NCI-H226 (cell line): ENCODE measurements at regions not wholly inside any gene's neighbourhood (a gene's known extent, or its start where the extent isn't known, plus 50 kb on each side); places are given as distances from the start of the nearest gene placed in this dataset.
A peak's percentile ranks its signal among the peaks of the same experiment; 100 is the strongest.
"Not testable (repeated sequence)": the region's sequence is repeated elsewhere in the genome, so short reads cannot be mapped to it uniquely, and the experiment has no call there.

Experiments used
- DNase-seq: peaks from one replicate; pipeline ENCODE4 v3.0.0-alpha.2; 2015

DNA sequence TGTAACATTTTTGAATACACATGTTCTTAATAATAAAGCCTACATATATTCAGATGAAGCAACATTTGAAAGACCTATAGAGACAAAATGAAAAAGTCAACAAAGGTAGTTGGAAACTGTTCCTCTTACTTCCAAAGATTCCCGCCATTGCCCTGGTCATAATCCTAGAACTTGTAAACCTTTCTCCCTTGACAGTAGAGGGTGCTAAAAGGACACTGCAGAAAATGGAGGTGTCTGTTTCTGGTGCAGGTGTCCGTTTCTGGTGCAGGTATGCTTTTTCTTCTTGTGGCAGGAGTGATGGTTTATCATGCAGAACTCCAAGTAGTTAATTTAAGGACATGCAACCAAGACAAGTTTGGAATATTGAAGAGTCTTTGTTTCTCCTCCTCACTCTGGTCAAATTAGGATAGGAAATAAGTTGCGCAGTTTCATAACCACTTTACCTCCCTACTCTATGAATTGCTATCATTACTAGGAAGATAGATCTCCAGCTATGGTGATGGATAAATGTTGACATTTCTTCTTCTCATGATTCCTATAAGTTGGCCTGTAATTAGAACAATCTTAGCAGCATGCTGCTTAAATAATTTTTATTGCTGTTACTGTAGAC is 56.0 kb upstream of the FAM174A start:
- no peak for DNase-seq

- no peak for DNase-seq
Observed at GRCh38 chr5:100472091-100472490, 63.1 kb upstream of the FAM174A start.

GRCh38 chr5:100469767-100470166 is 65.4 kb upstream of the FAM174A start:
- DNase-seq: no peak

DNA sequence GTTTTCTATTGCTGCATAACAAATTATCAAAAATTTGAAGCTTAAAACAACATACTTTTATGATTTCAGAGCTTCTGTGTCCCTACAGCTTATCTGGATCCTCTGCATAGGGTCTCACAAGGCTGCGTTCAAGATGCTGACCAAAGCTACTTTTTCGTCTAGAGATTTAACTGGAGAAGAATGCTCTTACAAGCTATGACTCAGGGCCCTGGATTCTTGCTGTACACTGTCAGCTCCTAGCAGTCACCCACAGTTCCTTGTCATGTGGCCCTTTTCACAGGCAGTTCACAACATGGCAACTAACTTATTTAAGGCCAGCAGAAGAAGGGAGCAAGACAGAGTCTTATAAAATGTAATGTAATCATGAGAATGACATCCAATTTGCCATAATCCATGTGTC is 70.8 kb upstream of the FAM174A start:
- peak; percentile 32 for DNase-seq

GRCh38 chr5:100456615-100457014 is 78.6 kb upstream of the FAM174A start:
- no peak for DNase-seq

DNA sequence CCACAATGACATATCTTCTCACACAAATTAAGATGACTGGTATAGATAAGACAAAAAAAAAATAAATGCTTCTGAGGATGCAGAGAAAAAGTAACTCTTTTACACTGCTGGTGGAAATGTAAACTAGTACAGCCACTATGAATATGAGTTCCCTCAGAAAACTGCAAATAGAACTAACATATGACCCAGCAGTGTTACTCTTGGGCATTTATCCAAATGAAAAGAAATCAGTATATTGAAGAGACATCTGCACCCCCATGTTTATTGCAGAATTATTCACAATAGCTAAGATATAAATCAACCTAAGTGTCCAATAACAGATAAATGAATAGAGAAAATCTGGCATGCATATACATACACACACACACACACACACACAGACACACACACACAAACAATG is 83.0 kb upstream of the FAM174A start:
- no peak for DNase-seq

DNA sequence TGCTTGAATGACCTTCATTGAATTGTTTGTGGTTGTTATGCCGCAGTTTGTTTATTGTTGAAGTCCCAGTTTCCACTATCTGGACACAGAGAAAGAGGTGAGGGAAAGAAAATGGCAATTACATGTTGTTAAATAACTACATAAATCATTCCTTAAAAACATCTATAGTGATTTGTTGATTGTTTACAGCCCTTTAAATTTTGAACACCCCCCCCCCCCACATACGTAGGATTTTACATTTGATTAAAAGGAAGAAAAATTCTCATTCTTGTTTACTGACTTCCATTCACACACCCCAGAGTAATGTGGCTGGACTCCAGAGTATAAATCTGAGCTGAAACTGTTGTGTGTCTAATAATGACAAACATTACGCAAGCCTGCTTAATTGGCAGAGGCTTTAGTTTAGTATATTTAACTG is 87.1 kb upstream of the FAM174A start:
- DNase-seq: no peak

DNA sequence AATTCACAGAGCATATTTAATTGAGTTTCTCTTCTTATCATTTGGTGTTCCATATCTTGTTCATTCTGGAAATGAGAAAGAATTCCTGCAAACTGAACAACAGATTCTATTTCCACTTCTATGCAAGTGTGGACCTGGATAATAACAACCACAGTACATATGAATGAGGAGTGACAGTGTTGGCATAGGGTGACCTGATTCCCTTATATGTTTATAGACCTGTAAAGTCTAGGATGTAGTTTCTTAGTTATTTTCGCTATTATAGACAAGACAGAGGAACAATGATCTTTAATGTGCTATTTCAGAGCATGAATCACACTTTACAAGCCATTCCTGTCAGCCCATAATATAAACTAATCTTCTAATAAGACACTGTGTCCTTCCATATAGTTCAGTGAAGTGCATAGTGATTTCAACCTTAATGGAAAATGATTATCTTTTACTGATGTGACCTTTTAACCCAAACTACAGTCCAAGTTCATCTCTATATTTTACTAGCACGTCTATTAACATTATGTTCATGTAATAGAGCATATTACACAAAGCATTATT is 88.2 kb upstream of the FAM174A start:
- no peak for DNase-seq

- no peak for DNase-seq
Observed at GRCh38 chr5:100444961-100445360, 90.2 kb upstream of the FAM174A start.

- DNase-seq: no peak
Observed at GRCh38 chr5:100434815-100435214, 100.4 kb upstream of the FAM174A start.

GRCh38 chr5:100432741-100433140 is 102.4 kb upstream of the FAM174A start:
- no peak for DNase-seq

DNA sequence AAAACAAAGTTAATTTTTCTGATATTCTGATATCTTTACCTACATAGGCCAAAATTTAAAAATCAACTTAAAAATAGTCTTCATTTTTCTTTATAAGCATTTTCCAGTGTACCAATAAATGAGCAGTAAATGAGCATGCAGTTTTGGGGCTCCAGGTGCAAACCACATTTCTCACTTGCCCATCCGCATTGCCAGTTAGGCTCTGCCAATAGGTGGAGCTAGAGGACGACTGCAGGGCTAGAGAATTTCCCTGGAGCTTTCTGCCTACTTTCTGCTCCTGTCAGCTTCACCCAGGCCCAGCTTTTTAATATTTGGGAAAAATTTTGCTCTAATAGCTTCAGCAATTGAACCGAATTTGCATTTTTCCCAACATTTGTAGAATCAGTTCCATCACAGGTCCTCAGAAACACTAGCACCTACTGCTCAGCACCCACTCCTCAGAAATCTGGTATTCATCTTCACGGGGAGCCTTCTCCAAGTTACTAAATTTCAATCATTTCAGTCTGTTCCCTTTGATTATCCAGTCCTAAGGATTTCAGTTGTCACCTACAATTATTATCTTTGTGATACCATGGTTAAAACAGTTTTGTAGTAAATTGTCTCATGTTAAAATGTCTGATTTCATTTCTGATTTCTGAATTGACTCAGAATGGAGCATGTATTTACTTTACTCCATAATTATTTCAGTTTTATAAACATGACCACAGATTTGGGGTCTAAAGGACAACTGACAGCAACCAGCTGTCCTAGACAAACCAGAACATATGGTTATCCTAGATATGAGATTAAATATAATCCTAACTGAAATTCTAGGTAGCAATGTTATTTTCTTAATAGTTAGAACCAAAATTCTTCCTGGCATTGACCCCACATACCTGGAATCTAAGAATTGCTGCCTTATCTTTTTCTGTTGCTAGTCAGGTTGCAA is 104.6 kb upstream of the FAM174A start:
- DNase-seq: peak; percentile 24

GRCh38 chr5:100424787-100425186 is 110.4 kb upstream of the FAM174A start:
- no peak for DNase-seq

- DNase-seq: peak; percentile 88
Observed at GRCh38 chr5:100424017-100424416, 111.2 kb upstream of the FAM174A start.

- peak; percentile 64 for DNase-seq
Observed at GRCh38 chr5:100423330-100423729, 111.8 kb upstream of the FAM174A start.

- no peak for DNase-seq
Observed at GRCh38 chr5:100421360-100421759, 113.8 kb upstream of the FAM174A start.

GRCh38 chr5:100418231-100418630 is 116.9 kb upstream of the FAM174A start:
- no peak for DNase-seq

- no peak for DNase-seq
Observed at GRCh38 chr5:100409660-100410151, 125.5 kb upstream of the FAM174A start.

GRCh38 chr5:100407053-100407452 is 128.1 kb upstream of the FAM174A start:
- DNase-seq: no peak

- DNase-seq: peak; percentile 41
Observed at GRCh38 chr5:100406640-100407039, 128.5 kb upstream of the FAM174A start.

DNA sequence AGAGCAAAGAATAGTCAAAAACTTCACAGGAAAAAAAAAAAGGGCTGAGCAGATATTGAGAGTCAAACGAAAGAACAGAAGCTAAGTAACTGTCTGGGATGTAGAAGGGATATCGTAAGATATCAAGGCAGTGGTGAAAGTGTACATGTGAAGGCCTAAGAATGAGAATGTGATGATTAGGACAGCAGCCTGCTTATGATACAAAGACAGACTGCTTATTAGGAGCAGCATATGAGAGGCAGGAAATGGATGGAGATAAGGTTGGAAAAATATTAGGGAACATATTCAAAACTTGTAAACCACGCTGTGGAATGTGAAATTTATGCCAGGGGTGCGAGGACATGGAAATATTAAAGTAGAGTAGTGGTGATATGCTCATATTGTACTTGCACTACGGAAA is 133.1 kb upstream of the FAM174A start:
- DNase-seq: peak; percentile 54

GRCh38 chr5:100401149-100401548 is 134.0 kb upstream of the FAM174A start:
- no peak for DNase-seq

DNA sequence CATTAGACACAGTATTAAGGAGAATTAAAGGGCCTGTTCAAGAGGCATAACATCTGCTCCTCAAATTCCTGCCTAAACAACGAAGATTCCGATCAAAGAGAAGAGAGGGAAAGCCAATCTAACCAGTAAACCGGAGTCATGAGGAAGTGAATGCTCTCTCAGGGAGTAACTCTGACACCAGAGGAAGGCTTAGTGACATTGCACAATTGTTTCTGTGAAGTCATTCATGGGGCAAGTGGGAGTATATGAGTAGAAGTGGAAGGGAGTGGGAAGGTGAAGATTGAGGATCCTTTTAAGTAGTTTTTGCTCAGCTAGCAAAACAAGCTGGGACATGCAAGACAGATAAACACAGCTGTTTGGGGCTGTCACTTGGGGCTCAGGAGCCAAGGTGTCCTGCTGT is 136.4 kb upstream of the FAM174A start:
- not testable (repeated sequence) for DNase-seq
